Esophagus muscularis mucosa (tissue), 4 donors: ENCODE measurements at regions not wholly inside any gene's neighbourhood (a gene's known extent, or its start where the extent isn't known, plus 50 kb on each side); places are given as distances from the start of the nearest gene placed in this dataset.

ENCODE experiments used
- DNase-seq: peaks from one replicate; pipeline ENCODE4 v3.0.0-alpha.2; 2017; ENCODE audit errors: extremely low spot score
- H3K27ac ChIP-seq, 4 donors: fragments of 200-600 bp; sonication (generic); replicated peaks in 1 of 4; 1 replicate in 3 of 4; 2 replicates in 1 of 4; pipeline ENCODE4 v1.5.1; 2016 to 2019; ENCODE audit warnings: mild to moderate bottlenecking in 1 of 4
- H3K27me3 ChIP-seq, 4 donors: fragments of 200-600 bp; sonication (generic); one replicate each; pipeline versions ENCODE4 v1.5.1 to v1.6.0; 2016 to 2019
- H3K36me3 ChIP-seq, 4 donors: fragments of 200-600 bp; sonication (generic); one replicate each; pipeline ENCODE4 v1.5.1; 2016 to 2019
- H3K4me1 ChIP-seq, 4 donors: fragments of 200-600 bp; sonication (generic); one replicate each; pipeline ENCODE4 v1.5.1; 2016 to 2019
- H3K4me3 ChIP-seq, 4 donors: fragments of 200-600 bp; sonication (generic); 1 replicate in 2 of 4; 2 replicates in 2 of 4; pipeline ENCODE4 v1.5.1; 2016 to 2019; ENCODE audit warnings: mild to moderate bottlenecking in 4 of 4, moderate library complexity in 1 of 4
- H3K9me3 ChIP-seq, 4 donors: fragments of 200-600 bp; sonication (generic); 1 replicate in 3 of 4; 2 replicates in 1 of 4; pipeline ENCODE4 v1.5.1; 2016 to 2019
- EP300 ChIP-seq: sonication (generic); formaldehyde crosslinking; IDR thresholded peaks from one replicate; pipeline ENCODE4 v1.6.1; 2017; ENCODE audit warnings: antibody characterized with exemption
- POLR2A ChIP-seq: fragments of 450-650 bp; IDR thresholded peaks from one replicate; pipeline ENCODE4 v1.6.1; 2017; ENCODE audit warnings: antibody characterized with exemption, moderate library complexity, mild to moderate bottlenecking, low read depth
- POLR2AphosphoS5 ChIP-seq, 2 donors: sonication (generic); formaldehyde crosslinking; IDR thresholded peaks; one replicate each; pipeline ENCODE4 v1.6.1; 2017; ENCODE audit warnings: antibody characterized with exemption in 2 of 2
- WGBS: methylation state at CpG from one replicate; pipeline ENCODE4 v1.1.5; 2018; 5-methylcytosine and 5-hydroxymethylcytosine counted together
- intact Hi-C: fragments of 100-400 bp; cut with DNase I; formaldehyde crosslinking; loops from one replicate; pipeline ENCODE4 v1.15.1; 2023
- TF ChIP-seq, protein P1 (sequence below), 3 experiments: fragments of 200-600 bp in 2 of 3; fragments of 450-650 bp in 1 of 3; sonication (generic) in 2 of 3; IDR thresholded peaks; one replicate each; pipeline ENCODE4 v1.5.1; 2017 to 2019; ENCODE audit warnings: antibody characterized with exemption in 3 of 3, mild to moderate bottlenecking in 2 of 3, moderate library complexity in 1 of 3

DNA sequence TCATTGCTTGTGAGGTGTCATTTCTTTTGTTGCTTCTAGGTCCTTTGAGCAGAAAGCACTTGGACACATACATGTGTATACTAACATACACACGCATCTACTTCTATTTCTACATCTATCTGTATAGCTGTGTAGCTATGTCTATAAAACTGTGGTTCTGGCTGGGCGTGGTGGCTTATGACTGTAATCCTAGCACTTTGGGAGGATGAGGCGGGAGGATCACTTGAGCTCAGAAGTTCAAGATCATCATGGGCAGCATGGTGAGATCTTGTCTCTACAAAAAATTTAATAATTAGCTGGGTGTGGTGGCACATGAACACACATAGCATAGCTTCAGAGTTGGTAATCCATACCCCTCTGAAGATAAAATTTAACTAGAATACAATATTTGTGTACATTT, 65.0 kb upstream of the MAGI1 start:
- no peaks in the 10 kb centered on the region for H3K36me3 ChIP-seq
- no peak for DNase-seq
- H3K4me3 ChIP-seq, result no peak overlapping the region
- H3K9me3 ChIP-seq, result no peaks in the 10 kb centered on the region
- no peak overlapping the region for H3K27ac ChIP-seq
- intact Hi-C loops, result no loop called here
- TF ChIP-seq, protein P1, sequence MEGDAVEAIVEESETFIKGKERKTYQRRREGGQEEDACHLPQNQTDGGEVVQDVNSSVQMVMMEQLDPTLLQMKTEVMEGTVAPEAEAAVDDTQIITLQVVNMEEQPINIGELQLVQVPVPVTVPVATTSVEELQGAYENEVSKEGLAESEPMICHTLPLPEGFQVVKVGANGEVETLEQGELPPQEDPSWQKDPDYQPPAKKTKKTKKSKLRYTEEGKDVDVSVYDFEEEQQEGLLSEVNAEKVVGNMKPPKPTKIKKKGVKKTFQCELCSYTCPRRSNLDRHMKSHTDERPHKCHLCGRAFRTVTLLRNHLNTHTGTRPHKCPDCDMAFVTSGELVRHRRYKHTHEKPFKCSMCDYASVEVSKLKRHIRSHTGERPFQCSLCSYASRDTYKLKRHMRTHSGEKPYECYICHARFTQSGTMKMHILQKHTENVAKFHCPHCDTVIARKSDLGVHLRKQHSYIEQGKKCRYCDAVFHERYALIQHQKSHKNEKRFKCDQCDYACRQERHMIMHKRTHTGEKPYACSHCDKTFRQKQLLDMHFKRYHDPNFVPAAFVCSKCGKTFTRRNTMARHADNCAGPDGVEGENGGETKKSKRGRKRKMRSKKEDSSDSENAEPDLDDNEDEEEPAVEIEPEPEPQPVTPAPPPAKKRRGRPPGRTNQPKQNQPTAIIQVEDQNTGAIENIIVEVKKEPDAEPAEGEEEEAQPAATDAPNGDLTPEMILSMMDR (IDR thresholded peaks at IDR 0.05), result no peak
- TF ChIP-seq EP300 (no peak), POLR2A (no peak), POLR2AphosphoS5 (IDR thresholded peaks at IDR 0.05) (no peak)
- WGBS, result 97% methylated on average over 3 of the region's 3 CpGs
- H3K27me3 ChIP-seq, result no peaks in the 10 kb centered on the region
- H3K4me1 ChIP-seq, result no peaks in the 10 kb centered on the region

DNA sequence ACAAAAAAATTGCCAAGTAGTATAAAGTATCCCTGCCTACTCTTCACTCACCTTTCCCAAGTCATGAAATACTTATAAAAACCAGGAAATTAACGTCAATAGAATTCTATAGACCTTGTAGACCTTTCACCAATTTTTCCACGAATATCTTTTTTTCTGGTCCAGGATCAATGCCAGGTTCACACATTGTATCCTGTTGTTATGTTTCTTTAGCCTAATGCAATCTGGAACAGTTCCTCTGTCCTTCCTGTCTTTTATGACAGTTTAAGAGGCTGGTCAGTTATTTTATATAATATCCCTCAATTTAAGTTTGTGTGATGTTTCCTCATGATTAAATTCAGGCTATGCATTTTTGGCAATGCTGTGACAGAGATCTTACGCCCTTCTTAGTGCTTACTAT, 63.2 kb upstream of the MAGI1 start:
- TF ChIP-seq, protein P1 (IDR thresholded peaks at IDR 0.05), result no peak
- TF ChIP-seq POLR2AphosphoS5 (IDR thresholded peaks at IDR 0.05) (no peak), POLR2A (no peak), EP300 (no peak)
- no peaks in the 10 kb centered on the region for H3K36me3 ChIP-seq
- H3K4me1 ChIP-seq, result no peaks in the 10 kb centered on the region
- intact Hi-C loops, result no loop called here
- no peak overlapping the region for H3K27ac ChIP-seq
- WGBS, result 81% methylated on average over 3 of the region's 3 CpGs
- no peaks in the 10 kb centered on the region for H3K9me3 ChIP-seq
- no peak overlapping the region for H3K4me3 ChIP-seq
- DNase-seq, result no peak
- no peaks in the 10 kb centered on the region for H3K27me3 ChIP-seq

DNA sequence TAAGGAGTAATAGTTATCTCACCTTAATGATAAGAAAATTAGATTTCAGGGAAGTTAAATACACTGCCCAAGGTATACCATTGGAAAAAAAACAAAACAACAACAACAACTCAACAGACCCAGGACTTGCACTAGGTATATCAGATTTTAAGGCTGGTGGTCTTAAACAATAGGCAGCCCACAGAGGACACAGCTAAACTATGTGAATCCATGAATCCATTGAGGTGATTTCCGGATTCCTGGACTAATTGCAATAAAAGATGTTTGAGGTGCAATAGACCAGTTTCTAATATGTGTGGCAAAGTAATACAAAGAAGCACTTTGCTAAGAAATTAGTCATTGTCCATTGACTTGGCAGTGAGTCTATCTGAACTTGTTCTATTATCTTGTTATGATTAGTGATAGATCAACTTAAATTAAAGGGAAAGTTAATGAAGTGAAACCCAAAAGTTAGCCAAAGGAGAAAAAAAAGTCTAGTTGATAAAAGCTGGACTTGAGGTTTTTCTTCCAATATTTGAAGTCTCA, 60.9 kb upstream of the MAGI1 start:
- Histone ChIP-seq H3K27ac (no peak overlapping the region), H3K27me3 (no peaks in the 10 kb centered on the region), H3K36me3 (no peaks in the 10 kb centered on the region), H3K4me3 (no peak overlapping the region), H3K9me3 (peaks cover 0 to 8% (median 0%) of the 10 kb centered on the region in 4 donors), H3K4me1 (no peaks in the 10 kb centered on the region)
- no peak for TF ChIP-seq EP300
- TF ChIP-seq POLR2AphosphoS5 (IDR thresholded peaks at IDR 0.05), result no peak
- TF ChIP-seq POLR2A, result no peak
- TF ChIP-seq, protein P1 (IDR thresholded peaks at IDR 0.05), result no peak
- intact Hi-C loops, result no loop called here
- 80% methylated on average over 1 of the region's 1 CpG for WGBS
- no peak for DNase-seq

DNA sequence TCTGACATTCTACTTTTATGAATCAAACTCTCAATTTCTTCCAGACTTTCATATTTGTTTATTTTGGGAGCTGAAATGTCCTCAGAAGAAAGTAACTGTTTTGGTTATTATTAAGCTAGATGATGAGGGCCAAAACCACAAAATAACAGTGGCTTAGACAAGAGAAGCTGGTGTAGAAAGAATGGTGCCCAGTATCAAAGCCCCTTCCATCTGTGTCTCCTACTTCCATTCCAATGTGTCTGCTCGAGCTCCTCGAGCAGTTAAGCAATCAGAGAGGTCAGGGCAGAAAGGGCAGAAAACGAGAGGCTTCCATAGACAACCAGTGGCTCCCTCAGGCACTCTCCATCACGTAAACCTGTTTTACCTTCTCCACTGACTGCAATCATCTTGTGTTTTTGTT, 59.7 kb upstream of the MAGI1 start:
- WGBS, result 72% methylated on average over 4 of the region's 4 CpGs
- no peak overlapping the region for H3K27ac ChIP-seq
- no peaks in the 10 kb centered on the region for H3K4me1 ChIP-seq
- TF ChIP-seq, protein P1 (IDR thresholded peaks at IDR 0.05), result no peak
- no peak overlapping the region for H3K4me3 ChIP-seq
- DNase-seq, result no peak
- no peaks in the 10 kb centered on the region for H3K27me3 ChIP-seq
- intact Hi-C loops, result no loop called here
- no peaks in the 10 kb centered on the region for H3K36me3 ChIP-seq
- H3K9me3 ChIP-seq, result peaks cover 0 to 8% (median 0%) of the 10 kb centered on the region in 4 donors

DNA sequence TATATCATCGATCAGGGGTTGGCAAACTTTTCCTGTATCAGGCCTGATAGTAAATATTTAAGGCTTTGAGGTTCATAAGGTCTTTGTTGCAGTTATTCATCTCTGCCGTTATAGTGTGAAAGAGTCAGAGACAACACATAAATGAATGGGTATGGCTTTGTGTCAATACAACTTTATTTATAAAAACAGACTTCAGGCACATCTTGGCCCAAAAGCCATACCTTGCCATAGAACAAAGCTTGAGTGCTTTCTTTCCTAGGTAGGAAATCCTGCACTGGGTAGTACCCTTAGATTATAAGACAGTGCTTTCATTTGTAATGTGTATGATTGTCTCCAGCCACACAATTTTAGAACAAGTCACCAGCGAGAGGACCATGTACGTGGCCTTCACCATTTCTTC, 58.9 kb upstream of the MAGI1 start:
- intact Hi-C loops, result no loop called here
- Histone ChIP-seq H3K36me3 (no peaks in the 10 kb centered on the region), H3K27me3 (no peaks in the 10 kb centered on the region), H3K4me3 (no peak overlapping the region), H3K4me1 (no peaks in the 10 kb centered on the region), H3K27ac (no peak overlapping the region), H3K9me3 (peaks cover 0 to 8% (median 0%) of the 10 kb centered on the region in 4 donors)
- 94% methylated on average over 4 of the region's 4 CpGs for WGBS
- DNase-seq, result no peak
- TF ChIP-seq, protein P1 (IDR thresholded peaks at IDR 0.05), result no peak
- TF ChIP-seq POLR2A, result no peak
- TF ChIP-seq EP300, result no peak
- TF ChIP-seq POLR2AphosphoS5 (IDR thresholded peaks at IDR 0.05), result no peak
